ENCODE measurements at regions not wholly inside any gene's neighbourhood (a gene's known extent, or its start where the extent isn't known, plus 50 kb on each side); places are given as distances from the start of the nearest gene placed in this dataset.
A peak's percentile ranks its signal among the peaks of the same experiment; 100 is the strongest.

DNA sequence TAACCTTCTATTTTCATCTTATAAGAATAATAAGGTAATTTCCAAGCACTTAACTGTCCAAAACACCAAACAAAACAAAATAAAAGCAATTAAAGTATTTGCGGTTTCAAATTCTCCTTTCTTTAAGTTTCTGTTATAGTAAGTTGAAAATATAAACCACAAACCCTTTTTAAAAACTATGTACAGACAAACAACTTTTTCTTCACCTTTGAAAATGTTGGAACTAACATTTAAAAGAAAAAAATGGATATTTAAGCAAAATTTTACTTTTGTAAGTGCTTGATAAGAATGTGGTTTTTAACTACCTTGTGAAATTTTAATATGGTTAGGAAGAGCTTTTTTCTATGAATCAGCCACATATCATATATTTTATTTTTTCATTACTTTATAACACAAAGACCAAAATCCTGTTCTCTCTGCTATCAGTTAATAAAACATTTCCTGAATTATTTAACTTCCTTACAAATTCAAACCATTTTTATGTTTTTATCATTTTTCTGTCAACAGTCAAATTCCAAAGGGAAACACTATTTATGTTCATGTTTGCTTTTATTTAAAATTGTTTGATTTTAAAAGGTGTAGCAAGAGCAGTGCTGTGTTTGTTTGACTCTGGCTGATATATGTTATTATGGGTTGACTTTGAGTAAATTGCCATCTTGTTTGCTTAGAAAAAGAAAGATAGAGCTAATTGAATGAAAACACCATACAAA lies 554.1 kb upstream of the KLHL1 start:
- H3K27me3 Mint-ChIP-seq (ENCODE audit: low read depth) = peaks cover 5% of the 10 kb centered on the region
- no peak overlapping the region for H3K4me3 Mint-ChIP-seq (ENCODE audit: unreplicated experiment)
- no peak for DNase-seq (ENCODE audit: low spot score)
- H3K27ac Mint-ChIP-seq (ENCODE audit: unreplicated experiment) = no peak overlapping the region
- H3K36me3 Mint-ChIP-seq (ENCODE audit: low read depth) = no peaks in the 10 kb centered on the region
- TF ChIP-seq, protein P1, sequence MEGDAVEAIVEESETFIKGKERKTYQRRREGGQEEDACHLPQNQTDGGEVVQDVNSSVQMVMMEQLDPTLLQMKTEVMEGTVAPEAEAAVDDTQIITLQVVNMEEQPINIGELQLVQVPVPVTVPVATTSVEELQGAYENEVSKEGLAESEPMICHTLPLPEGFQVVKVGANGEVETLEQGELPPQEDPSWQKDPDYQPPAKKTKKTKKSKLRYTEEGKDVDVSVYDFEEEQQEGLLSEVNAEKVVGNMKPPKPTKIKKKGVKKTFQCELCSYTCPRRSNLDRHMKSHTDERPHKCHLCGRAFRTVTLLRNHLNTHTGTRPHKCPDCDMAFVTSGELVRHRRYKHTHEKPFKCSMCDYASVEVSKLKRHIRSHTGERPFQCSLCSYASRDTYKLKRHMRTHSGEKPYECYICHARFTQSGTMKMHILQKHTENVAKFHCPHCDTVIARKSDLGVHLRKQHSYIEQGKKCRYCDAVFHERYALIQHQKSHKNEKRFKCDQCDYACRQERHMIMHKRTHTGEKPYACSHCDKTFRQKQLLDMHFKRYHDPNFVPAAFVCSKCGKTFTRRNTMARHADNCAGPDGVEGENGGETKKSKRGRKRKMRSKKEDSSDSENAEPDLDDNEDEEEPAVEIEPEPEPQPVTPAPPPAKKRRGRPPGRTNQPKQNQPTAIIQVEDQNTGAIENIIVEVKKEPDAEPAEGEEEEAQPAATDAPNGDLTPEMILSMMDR (IDR thresholded peaks at IDR 0.05) = no peak
- H3K4me1 Mint-ChIP-seq (ENCODE audit: low read depth) = no peaks in the 10 kb centered on the region
- no peaks in the 10 kb centered on the region for H3K9me3 Mint-ChIP-seq (ENCODE audit: low read depth)

DNA sequence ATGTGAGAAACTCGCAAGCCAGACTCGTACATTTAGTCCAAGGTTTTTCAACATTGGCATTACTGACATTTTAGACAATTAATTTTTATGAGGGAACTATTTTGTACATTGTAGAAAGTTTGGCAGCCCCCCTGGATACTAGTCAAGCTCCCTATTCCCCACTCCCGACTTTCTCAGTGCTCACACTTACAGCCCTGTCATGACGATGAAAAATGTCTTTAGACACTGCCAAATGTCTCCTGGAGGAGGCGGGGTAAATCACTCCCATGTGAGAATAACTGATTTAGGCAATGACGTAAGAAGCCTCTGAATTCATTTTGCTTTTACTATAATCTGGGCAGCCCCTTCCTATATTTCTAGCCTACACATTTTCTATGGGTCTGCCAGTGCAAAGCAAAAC lies 535.8 kb upstream of the KLHL1 start:
- Mint-ChIP-seq H3K27me3 (ENCODE audit: low read depth) (no peaks in the 10 kb centered on the region), H3K9me3 (ENCODE audit: low read depth) (peaks cover 10% of the 10 kb centered on the region), H3K36me3 (ENCODE audit: low read depth) (peaks cover 3% of the 10 kb centered on the region), H3K4me3 (ENCODE audit: unreplicated experiment) (no peak overlapping the region), H3K4me1 (ENCODE audit: low read depth) (no peaks in the 10 kb centered on the region), H3K27ac (ENCODE audit: unreplicated experiment) (no peak overlapping the region)
- TF ChIP-seq, protein P1 (IDR thresholded peaks at IDR 0.05) = no peak
- DNase-seq (ENCODE audit: low spot score) = no peak

DNA sequence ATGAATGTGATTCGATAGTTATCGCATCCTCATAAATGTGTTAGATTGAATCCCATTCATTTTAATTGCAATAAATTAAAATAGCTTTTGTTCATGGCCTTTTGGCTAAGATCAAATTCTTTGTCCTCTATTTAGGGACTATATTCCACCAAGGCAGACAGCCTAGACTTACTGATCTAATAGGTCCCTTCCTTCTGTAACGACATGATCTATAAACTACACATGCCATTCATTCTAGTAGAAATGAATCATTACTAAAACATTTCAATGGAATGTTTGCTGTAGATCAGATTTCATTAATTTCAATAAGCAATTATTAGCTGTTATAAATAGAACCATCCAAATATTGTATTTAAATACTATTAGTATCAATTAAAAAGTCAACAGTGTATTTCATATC lies 526.6 kb upstream of the KLHL1 start:
- no peak for DNase-seq (ENCODE audit: low spot score)
- no peaks in the 10 kb centered on the region for H3K36me3 Mint-ChIP-seq (ENCODE audit: low read depth)
- no peak overlapping the region for H3K27ac Mint-ChIP-seq (ENCODE audit: unreplicated experiment)
- H3K4me3 Mint-ChIP-seq (ENCODE audit: unreplicated experiment) = no peak overlapping the region
- H3K27me3 Mint-ChIP-seq (ENCODE audit: low read depth) = no peaks in the 10 kb centered on the region
- TF ChIP-seq, protein P1 (IDR thresholded peaks at IDR 0.05) = no peak
- H3K9me3 Mint-ChIP-seq (ENCODE audit: low read depth) = peaks cover under 1% of the 10 kb centered on the region
- H3K4me1 Mint-ChIP-seq (ENCODE audit: low read depth) = peaks cover 3% of the 10 kb centered on the region

DNA sequence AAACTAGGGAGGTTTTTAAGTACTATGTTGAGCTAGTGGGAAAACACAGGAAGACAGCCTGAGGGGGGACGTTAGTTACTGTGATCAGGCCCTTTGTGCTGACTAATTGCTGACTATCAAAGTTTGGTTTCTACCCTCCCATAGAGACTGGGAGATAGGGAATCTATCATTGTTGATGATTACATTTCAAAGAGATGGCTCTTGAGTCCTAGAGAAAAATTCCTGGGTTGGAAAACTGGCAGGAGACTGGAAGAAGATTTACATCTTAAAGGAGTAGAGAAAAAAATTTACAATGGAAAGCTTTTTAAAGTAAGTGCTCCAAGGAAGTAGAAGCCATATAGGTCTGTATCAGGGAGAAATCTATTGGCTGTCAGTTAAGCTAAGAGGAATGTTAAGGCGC lies 522.0 kb upstream of the KLHL1 start:
- H3K4me1 Mint-ChIP-seq (ENCODE audit: low read depth) = peaks cover 3% of the 10 kb centered on the region
- H3K27ac Mint-ChIP-seq (ENCODE audit: unreplicated experiment) = no peak overlapping the region
- no peak for DNase-seq (ENCODE audit: low spot score)

DNA sequence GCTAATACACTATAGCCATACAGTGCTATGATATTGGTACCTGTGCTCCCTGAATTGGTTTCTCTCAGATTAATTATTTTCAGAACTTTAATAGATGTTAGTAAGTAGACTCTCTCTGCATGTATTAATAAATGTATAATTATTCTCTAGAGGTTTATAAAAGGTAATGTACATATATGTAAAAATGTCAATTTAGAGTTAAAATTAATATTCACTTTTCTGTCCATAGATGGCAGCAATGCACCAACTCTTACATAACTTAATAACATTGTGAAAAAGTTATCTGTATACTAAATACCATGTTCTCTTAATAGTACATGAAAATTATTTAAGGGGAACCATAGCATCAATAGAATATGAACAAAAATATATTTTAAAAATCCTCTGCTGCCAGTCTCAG lies 515.0 kb upstream of the KLHL1 start:
- Mint-ChIP-seq H3K4me3 (ENCODE audit: unreplicated experiment) (no peak overlapping the region), H3K9me3 (ENCODE audit: low read depth) (no peaks in the 10 kb centered on the region), H3K36me3 (ENCODE audit: low read depth) (no peaks in the 10 kb centered on the region), H3K4me1 (ENCODE audit: low read depth) (no peaks in the 10 kb centered on the region), H3K27me3 (ENCODE audit: low read depth) (no peaks in the 10 kb centered on the region), H3K27ac (ENCODE audit: unreplicated experiment) (no peak overlapping the region)
- DNase-seq (ENCODE audit: low spot score) = no peak
- TF ChIP-seq, protein P1 (IDR thresholded peaks at IDR 0.05) = peak; percentile 88

More for the DNA sequence above, 522.0 kb upstream of the KLHL1 start:
- Mint-ChIP-seq H3K27me3 (ENCODE audit: low read depth) (no peaks in the 10 kb centered on the region), H3K9me3 (ENCODE audit: low read depth) (no peaks in the 10 kb centered on the region), H3K4me3 (ENCODE audit: unreplicated experiment) (no peak overlapping the region), H3K36me3 (ENCODE audit: low read depth) (no peaks in the 10 kb centered on the region)
- TF ChIP-seq, protein P1 (IDR thresholded peaks at IDR 0.05) = no peak
